ENCODE measurements at regions not wholly inside any gene's neighbourhood (a gene's known extent, or its start where the extent isn't known, plus 50 kb on each side); places are given as distances from the start of the nearest gene placed in this dataset.

DNA sequence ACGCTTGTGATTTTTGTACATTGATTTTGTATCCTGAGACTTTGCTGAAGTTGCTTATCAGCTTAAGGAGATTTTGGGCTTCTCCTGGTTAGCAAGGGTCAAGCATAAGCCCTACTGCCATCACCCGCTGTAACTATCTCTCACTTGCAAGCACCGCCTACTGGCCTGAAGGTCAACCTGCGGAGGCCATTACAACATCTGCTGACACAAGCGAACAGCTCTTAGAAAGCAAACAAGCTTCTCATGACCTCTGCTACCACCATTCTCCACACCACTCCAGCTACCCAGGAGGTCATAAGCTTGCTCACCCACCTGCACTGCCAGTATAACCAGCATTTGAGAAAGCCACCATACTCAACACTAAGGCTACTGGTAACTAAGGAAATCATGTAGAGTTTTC, 288.4 kb upstream of the KIRREL3 start:
- no peaks in the 10 kb centered on the region for H3K4me1 ChIP-seq (ENCODE audit: insufficient read depth, low read length)
- no peaks in the 10 kb centered on the region for H3K36me3 ChIP-seq (ENCODE audit: insufficient read depth, low read length)
- H3K9ac ChIP-seq (ENCODE audit: low read depth, low read length): no peak overlapping the region
- H3K9me3 ChIP-seq (ENCODE audit: control insufficient read depth, insufficient read depth, low read length): 0 out of 2 replicates have a peak, but pooled peaks cover 3% of the 10 kb centered on the region

DNA sequence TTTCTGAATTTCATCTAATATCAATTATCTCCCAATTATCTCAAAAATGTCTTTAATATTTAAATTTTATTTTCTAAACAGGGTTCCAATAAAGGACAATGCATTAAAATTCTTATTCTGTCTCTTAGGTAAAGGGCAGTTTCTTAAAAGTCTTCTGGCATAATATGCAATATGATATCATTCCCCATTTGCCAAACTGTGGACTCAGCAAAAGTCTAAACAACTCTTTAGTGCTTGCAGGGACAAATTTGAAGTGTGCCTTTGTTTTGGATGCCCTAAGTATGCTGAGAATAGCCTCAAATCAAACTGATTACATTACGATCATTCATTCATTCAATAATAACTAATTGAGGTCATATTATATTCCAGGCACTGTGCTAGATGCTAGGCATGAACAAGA, 281.0 kb upstream of the KIRREL3 start:
- Histone ChIP-seq H3K4me1 (ENCODE audit: insufficient read depth, low read length) (no peaks in the 10 kb centered on the region), H3K9ac (ENCODE audit: low read depth, low read length) (no peak overlapping the region), H3K9me3 (ENCODE audit: control insufficient read depth, insufficient read depth, low read length) (no peaks in the 10 kb centered on the region; the same call in 1 of the 2 replicates), H3K36me3 (ENCODE audit: insufficient read depth, low read length) (no peaks in the 10 kb centered on the region)

DNA sequence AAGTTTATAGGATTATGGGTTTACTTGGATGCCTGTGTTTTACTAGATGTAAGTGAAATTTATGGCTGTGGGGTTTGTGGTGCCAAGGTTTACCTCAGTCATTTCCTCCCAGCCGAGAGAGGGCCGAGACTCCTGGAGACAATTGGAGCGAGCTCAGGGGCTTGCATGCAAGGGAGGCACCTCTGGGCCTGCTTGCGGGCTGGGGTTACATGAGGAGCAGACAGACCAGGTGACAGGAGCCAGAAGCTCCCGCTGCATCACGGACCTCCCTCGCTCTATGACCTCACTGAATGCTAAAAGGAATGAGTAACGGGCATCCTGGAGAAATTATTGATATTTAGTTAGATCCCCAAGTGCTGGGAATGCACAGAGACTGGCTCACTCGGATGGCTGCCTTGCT, 275.2 kb upstream of the KIRREL3 start:
- no peaks in the 10 kb centered on the region for H3K36me3 ChIP-seq (ENCODE audit: insufficient read depth, low read length)
- H3K9ac ChIP-seq (ENCODE audit: low read depth, low read length): no peak overlapping the region
- no peaks in the 10 kb centered on the region for H3K9me3 ChIP-seq (ENCODE audit: control insufficient read depth, insufficient read depth, low read length)
- H3K4me1 ChIP-seq (ENCODE audit: insufficient read depth, low read length): no peaks in the 10 kb centered on the region

DNA sequence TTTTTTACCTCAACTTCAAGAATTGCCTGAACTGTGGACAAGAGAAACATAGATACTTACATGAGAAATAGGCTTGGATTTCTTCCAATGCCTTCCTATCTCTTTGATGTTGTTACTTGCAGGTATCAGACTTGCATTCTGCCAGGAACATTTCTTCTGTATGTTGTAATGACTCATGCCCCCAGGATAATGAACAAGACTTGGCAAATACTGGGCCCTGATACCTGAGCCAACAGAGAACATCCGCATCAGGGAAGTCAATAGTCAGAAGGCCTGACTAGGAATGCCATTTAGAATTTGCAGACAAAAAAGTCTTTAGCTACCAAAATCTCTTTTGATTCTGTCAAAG, 273.7 kb upstream of the KIRREL3 start:
- H3K4me1 ChIP-seq (ENCODE audit: insufficient read depth, low read length): no peaks in the 10 kb centered on the region
- no peaks in the 10 kb centered on the region for H3K9me3 ChIP-seq (ENCODE audit: control insufficient read depth, insufficient read depth, low read length)
- H3K9ac ChIP-seq (ENCODE audit: low read depth, low read length): no peak overlapping the region
- no peaks in the 10 kb centered on the region for H3K36me3 ChIP-seq (ENCODE audit: insufficient read depth, low read length)

DNA sequence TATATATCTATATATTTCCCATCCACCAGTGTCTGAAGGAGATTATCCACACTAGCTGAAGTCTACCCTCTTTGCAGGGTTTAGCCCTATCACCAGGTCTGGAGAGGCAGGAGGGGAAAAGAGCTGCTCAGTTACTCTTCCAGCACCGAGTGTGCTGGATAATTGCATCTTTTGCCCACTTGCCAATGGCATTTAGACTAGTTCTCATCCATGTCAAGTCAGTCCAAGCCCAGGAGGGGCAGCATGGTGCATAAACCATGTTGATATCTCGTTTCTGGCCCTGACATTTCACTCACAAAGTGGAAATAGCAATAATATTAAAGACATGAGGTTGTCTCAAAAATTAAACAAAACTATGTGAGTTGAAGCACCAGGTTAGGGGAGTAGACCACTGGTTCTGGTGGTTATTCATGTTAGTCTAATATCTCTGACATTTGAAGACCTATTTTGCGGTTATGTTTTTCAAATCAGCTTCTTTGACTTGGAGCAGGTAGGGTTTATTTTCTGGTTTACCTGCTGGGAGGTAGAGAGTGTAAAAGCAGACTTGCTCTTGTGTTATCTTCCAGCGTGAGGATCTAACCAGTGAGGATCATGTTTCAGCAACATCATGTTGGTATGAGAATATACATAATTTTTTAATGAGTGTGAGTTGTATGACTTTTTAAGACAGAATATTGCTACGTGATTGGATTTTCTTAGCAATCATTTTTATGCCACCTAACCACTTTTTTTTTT, 273.2 kb upstream of the KIRREL3 start:
- no peak overlapping the region for H3K9ac ChIP-seq (ENCODE audit: low read depth, low read length)
- no peaks in the 10 kb centered on the region for H3K36me3 ChIP-seq (ENCODE audit: insufficient read depth, low read length)
- no peaks in the 10 kb centered on the region for H3K9me3 ChIP-seq (ENCODE audit: control insufficient read depth, insufficient read depth, low read length)
- H3K4me1 ChIP-seq (ENCODE audit: insufficient read depth, low read length): no peaks in the 10 kb centered on the region

DNA sequence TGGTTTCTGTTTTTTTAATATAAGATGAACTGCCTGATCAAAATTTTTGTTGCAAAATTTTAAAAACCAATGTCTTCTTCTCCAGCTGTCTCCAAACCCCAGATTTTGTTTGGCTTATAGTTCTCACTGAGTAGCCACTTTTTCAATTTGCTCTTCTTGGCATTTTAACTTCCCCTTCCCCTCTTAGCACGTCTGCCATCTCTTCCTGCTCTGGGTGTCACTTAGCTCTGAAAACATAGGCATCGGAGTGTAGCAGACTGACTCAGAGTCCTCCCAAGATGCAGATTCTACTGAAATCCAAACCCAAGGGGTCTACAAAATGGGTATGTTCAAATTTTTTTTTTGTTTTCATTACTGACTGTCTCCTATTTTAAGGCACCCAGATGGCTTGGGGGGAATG, 270.3 kb upstream of the KIRREL3 start:
- Histone ChIP-seq H3K9me3 (ENCODE audit: control insufficient read depth, insufficient read depth, low read length) (no peaks in the 10 kb centered on the region), H3K9ac (ENCODE audit: low read depth, low read length) (no peak overlapping the region), H3K36me3 (ENCODE audit: insufficient read depth, low read length) (no peaks in the 10 kb centered on the region), H3K4me1 (ENCODE audit: insufficient read depth, low read length) (no peaks in the 10 kb centered on the region)

- no peaks in the 10 kb centered on the region for H3K36me3 ChIP-seq (ENCODE audit: insufficient read depth, low read length)
- no peak overlapping the region for H3K9ac ChIP-seq (ENCODE audit: low read depth, low read length)
- no peaks in the 10 kb centered on the region for H3K4me1 ChIP-seq (ENCODE audit: insufficient read depth, low read length)
- no peaks in the 10 kb centered on the region for H3K9me3 ChIP-seq (ENCODE audit: control insufficient read depth, insufficient read depth, low read length)
Observed at GRCh38 chr11:127269911-127270310, 269.3 kb upstream of the KIRREL3 start.

DNA sequence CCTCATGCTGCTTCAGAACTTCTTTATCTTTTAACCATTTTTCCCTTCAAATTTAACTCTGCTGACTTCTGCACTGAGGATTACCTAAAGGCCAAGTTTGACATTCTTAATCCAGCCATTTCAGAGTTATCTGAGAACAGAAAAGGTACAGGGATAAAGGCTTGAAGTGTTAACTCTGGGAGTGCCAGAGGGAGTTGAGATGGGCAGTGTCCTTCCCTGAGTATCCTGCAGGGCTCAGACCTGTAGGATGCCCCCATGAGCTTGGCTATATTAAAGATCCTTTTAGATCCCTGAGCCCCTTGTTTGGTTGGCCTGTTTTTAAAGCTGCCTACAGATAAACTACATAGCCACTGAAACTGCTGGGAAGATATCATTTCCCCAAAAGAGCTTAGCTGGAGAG, 268.4 kb upstream of the KIRREL3 start:
- H3K9me3 ChIP-seq (ENCODE audit: control insufficient read depth, insufficient read depth, low read length): no peaks in the 10 kb centered on the region
- no peaks in the 10 kb centered on the region for H3K36me3 ChIP-seq (ENCODE audit: insufficient read depth, low read length)
- H3K4me1 ChIP-seq (ENCODE audit: insufficient read depth, low read length): no peaks in the 10 kb centered on the region
- H3K9ac ChIP-seq (ENCODE audit: low read depth, low read length): no peak overlapping the region

DNA sequence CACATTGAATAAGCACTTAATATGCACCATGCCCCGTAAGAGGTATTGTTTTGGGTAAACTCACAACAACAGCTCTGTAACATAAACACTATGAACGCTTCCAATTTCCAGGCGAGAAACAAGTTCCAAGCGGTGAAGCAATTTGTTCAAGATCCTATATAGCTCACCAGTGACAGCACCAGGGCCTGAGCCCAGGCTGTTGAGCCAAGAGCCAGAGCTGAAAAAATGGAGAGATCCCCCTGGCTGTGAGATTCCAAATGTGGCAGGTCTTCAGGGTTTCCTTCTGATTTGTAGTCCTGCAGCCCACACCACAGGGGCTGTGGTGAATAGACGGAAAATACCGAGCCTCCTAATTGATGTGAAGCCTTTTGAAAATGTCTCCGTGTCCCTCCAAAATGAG, 268.0 kb upstream of the KIRREL3 start:
- Histone ChIP-seq H3K9ac (ENCODE audit: low read depth, low read length) (no peak overlapping the region), H3K4me1 (ENCODE audit: insufficient read depth, low read length) (no peaks in the 10 kb centered on the region), H3K9me3 (ENCODE audit: control insufficient read depth, insufficient read depth, low read length) (no peaks in the 10 kb centered on the region), H3K36me3 (ENCODE audit: insufficient read depth, low read length) (no peaks in the 10 kb centered on the region)

DNA sequence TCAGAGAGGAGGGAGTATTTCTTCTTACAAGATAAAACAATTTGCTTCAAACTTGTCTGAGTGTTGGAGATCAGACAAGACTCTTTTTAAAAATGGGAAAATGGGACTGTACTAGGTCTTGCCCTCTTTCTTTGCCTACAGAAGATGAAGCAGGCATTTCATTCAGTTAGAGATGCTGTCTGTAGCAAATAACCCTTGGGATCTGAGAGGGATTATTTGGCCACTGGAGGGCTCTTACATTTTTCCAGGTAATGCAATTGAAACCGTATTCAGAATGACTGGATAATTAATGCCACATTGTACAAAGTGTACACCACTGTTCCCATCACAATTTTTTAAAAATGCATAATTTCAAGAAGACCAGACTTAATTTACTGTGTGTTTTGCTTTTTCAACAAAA, 258.5 kb upstream of the KIRREL3 start:
- Histone ChIP-seq H3K36me3 (ENCODE audit: insufficient read depth, low read length) (no peaks in the 10 kb centered on the region; the same call in 1 of the 2 replicates), H3K9ac (ENCODE audit: low read depth, low read length) (no peak overlapping the region)

GRCh38 chr11:127255209-127255608, 254.6 kb upstream of the KIRREL3 start:
- no peaks in the 10 kb centered on the region; the same call in 1 of the 2 replicates for H3K36me3 ChIP-seq (ENCODE audit: insufficient read depth, low read length)
- H3K4me1 ChIP-seq (ENCODE audit: insufficient read depth, low read length): no peaks in the 10 kb centered on the region
- no peaks in the 10 kb centered on the region for H3K9me3 ChIP-seq (ENCODE audit: control insufficient read depth, insufficient read depth, low read length)
- no peak overlapping the region for H3K9ac ChIP-seq (ENCODE audit: low read depth, low read length)

More for the DNA sequence above, 258.5 kb upstream of the KIRREL3 start:
- no peaks in the 10 kb centered on the region for H3K4me1 ChIP-seq (ENCODE audit: insufficient read depth, low read length)
- no peaks in the 10 kb centered on the region for H3K9me3 ChIP-seq (ENCODE audit: control insufficient read depth, insufficient read depth, low read length)

- Histone ChIP-seq H3K9me3 (ENCODE audit: control insufficient read depth, insufficient read depth, low read length) (no peaks in the 10 kb centered on the region), H3K36me3 (ENCODE audit: insufficient read depth, low read length) (no peaks in the 10 kb centered on the region; the same call in 1 of the 2 replicates), H3K9ac (ENCODE audit: low read depth, low read length) (no peak overlapping the region), H3K4me1 (ENCODE audit: insufficient read depth, low read length) (no peaks in the 10 kb centered on the region)
Observed at GRCh38 chr11:127252321-127252720, 251.8 kb upstream of the KIRREL3 start.

GRCh38 chr11:127249576-127249975, 249.0 kb upstream of the KIRREL3 start:
- H3K36me3 ChIP-seq (ENCODE audit: insufficient read depth, low read length): no peaks in the 10 kb centered on the region
- H3K9ac ChIP-seq (ENCODE audit: low read depth, low read length): no peak overlapping the region
- no peaks in the 10 kb centered on the region for H3K9me3 ChIP-seq (ENCODE audit: control insufficient read depth, insufficient read depth, low read length)
- H3K4me1 ChIP-seq (ENCODE audit: insufficient read depth, low read length): no peaks in the 10 kb centered on the region

DNA sequence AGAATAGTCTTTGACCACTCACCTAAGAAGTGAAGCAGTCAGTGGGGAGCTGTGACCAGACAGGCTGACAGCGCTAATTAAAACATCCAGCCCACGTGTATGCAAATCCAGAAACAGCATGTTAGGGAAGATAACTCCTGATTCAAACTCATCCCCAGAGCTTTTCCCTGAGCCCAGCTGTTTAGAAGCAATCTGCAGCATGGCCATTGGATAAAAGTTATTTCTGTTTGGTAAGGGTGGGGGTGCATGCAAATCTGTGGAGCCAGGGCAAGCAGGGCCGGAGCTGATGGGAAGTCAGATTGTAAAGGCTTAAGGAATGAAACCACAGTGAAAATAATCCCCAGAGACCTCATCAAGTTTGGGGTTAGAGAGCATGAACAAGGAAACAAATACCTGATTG, 247.9 kb upstream of the KIRREL3 start:
- Histone ChIP-seq H3K36me3 (ENCODE audit: insufficient read depth, low read length) (no peaks in the 10 kb centered on the region), H3K9ac (ENCODE audit: low read depth, low read length) (no peak overlapping the region), H3K9me3 (ENCODE audit: control insufficient read depth, insufficient read depth, low read length) (no peaks in the 10 kb centered on the region), H3K4me1 (ENCODE audit: insufficient read depth, low read length) (no peaks in the 10 kb centered on the region)

- no peaks in the 10 kb centered on the region for H3K9me3 ChIP-seq (ENCODE audit: control insufficient read depth, insufficient read depth, low read length)
- H3K9ac ChIP-seq (ENCODE audit: low read depth, low read length): no peak overlapping the region
- H3K4me1 ChIP-seq (ENCODE audit: insufficient read depth, low read length): no peaks in the 10 kb centered on the region
- no peaks in the 10 kb centered on the region for H3K36me3 ChIP-seq (ENCODE audit: insufficient read depth, low read length)
Observed at GRCh38 chr11:127247261-127247851, 246.8 kb upstream of the KIRREL3 start.

Measured in ES-I3 (cell line).